PC-3 (cell line): ENCODE measurements at regions not wholly inside any gene's neighbourhood (a gene's known extent, or its start where the extent isn't known, plus 50 kb on each side); places are given as distances from the start of the nearest gene placed in this dataset.

Experiments
- EZH2 ChIP-seq: fragments of 300-600 bp; sonication (generic); IDR thresholded peaks from one replicate; pipeline ENCODE4 v1.6.1; 2017; ENCODE audit warnings: antibody characterized with exemption, mild to moderate bottlenecking, low read length; ENCODE audit not compliant: unreplicated experiment
- TF ChIP-seq, protein P1 (sequence below): fragments of 300-600 bp; sonication (generic); conservative IDR thresholded peaks from 2 replicates; pipeline ENCODE4 v1.5.1; 2017; ENCODE audit warnings: antibody characterized with exemption, low read depth, mild to moderate bottlenecking, low read length

DNA sequence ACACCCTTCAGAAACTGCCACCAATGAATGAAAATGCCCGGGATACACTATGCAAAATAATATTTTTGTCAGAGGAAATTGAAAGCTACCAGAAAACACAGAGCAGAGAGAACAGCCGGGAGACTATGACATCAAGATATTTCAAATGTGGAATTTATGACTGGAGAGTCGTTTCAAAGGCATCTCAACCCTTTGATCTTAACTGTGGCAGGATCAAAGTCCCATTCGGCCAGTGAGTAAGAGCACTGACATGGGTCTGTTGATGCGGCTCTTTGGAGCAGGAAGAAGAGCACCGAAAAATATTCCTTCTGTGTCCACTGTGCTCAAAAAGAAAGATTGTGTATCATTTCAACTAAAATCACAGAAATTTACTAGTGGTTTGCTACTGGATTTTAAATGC, 201.9 kb downstream of the RFC3 start:
- TF ChIP-seq, protein P1, sequence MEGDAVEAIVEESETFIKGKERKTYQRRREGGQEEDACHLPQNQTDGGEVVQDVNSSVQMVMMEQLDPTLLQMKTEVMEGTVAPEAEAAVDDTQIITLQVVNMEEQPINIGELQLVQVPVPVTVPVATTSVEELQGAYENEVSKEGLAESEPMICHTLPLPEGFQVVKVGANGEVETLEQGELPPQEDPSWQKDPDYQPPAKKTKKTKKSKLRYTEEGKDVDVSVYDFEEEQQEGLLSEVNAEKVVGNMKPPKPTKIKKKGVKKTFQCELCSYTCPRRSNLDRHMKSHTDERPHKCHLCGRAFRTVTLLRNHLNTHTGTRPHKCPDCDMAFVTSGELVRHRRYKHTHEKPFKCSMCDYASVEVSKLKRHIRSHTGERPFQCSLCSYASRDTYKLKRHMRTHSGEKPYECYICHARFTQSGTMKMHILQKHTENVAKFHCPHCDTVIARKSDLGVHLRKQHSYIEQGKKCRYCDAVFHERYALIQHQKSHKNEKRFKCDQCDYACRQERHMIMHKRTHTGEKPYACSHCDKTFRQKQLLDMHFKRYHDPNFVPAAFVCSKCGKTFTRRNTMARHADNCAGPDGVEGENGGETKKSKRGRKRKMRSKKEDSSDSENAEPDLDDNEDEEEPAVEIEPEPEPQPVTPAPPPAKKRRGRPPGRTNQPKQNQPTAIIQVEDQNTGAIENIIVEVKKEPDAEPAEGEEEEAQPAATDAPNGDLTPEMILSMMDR, result no peak
- no peak for TF ChIP-seq EZH2
